HG02852 (cell line): ENCODE measurements at regions not wholly inside any gene's neighbourhood (a gene's known extent, or its start where the extent isn't known, plus 50 kb on each side); places are given as distances from the start of the nearest gene placed in this dataset.
"Not testable (repeated sequence)": the region's sequence is repeated elsewhere in the genome, so short reads cannot be mapped to it uniquely, and the experiment has no call there.

Source experiments
- ATAC-seq: cut with Tn5 transposase; IDR thresholded peaks from one replicate; pipeline ENCODE4 v1.9.1; 2021; ENCODE audit warnings: mild to moderate bottlenecking, moderate library complexity; ENCODE audit not compliant: unreplicated experiment

DNA sequence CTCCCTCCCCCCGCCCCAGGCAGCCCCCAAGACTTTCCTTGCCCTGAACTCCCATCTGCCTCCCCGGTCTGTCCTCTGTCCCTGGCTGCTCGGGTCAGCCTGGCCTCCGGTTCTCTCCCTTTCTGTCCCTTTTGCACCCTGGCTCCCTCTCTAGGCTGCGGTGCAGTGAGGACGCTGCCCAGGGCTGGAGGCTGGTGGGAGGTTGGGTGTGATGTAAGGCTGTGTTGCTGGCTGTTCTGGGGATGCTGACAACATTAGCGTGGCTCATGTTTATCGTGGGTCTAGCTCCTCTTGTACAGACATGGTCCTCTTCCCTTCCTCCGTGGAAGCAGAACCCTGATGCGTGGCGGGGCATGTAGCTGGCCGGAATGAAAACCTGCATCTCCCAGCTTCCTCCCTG is 357.5 kb downstream of the CNTNAP3B start:
- ATAC-seq = not testable (repeated sequence)

DNA sequence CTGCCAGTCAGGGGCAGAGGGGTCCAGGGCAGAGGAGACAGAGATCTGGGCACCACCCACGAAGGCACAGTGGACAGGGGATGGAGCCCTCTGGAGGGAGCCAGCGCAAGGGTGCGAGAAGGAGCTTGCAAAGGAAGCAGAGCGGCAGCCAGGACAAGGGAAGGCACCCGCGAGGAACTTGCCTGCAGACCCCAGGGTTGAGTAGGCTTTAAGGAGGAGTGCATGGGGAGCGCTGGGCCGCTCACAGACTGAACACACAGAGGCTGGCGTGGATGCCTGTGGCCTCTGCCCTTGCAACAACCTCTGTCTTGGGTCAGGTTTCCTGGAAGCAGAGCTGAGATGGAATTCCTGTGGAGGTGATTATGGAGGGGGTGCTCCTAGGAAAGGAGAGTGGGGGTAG is 374.4 kb downstream of the CNTNAP3B start:
- not testable (repeated sequence) for ATAC-seq

DNA sequence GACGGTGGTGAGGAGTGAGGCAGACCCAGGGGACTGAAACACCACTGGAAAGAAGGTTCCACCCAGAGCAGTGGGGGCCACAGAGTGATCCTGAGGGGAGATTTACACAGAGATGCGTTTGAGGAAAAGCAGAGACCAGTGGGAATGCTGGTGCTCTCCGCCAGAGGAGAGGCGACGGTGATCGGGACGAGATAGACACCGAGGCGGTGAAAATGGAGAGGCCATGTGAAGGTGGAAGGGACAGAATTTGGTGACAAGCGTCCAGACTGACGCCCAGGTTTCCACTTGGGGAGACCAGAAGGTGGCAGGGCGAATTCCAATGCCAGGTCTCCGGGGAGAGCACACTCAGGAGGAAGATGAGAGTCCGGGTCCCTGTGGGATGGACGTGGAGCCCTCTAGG is 374.8 kb downstream of the CNTNAP3B start:
- not testable (repeated sequence) for ATAC-seq

DNA sequence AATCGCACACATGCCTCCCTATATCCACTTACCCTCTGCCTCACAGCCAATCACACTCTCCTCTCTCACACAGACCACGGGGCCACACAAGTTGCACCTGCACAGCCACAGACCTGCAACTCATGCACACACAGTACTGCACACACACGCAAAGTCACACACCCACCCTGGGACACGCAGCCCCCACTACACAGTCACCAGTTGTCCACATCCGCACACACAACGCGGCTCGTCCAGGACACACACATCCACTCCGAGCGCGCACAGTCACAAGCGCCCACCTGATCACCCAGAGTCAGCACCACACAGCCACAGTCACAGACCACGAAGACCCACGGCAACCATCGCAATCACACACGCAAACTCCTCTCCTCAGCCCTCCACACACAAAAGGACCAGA is 387.3 kb downstream of the CNTNAP3B start:
- ATAC-seq = not testable (repeated sequence)

DNA sequence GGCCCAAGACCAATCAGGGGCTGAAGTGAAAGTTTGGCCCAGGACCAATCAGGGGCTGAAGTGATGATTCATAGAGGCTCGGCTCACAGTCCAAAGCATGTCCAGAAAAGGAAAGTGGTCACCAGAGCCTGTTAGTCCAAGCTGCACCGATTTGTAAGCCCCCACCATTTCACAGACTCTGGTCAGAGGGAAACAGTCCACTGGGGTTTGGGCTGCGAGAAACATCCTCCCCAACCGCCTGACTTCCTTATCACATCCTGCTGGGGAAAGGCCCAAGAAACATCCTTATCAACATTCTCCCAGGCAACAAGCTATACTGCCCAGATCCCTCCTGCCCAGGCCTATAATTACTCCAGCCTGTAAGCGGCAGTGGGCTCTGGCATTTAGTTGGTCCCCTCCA is 388.1 kb downstream of the CNTNAP3B start:
- ATAC-seq = not testable (repeated sequence)

DNA sequence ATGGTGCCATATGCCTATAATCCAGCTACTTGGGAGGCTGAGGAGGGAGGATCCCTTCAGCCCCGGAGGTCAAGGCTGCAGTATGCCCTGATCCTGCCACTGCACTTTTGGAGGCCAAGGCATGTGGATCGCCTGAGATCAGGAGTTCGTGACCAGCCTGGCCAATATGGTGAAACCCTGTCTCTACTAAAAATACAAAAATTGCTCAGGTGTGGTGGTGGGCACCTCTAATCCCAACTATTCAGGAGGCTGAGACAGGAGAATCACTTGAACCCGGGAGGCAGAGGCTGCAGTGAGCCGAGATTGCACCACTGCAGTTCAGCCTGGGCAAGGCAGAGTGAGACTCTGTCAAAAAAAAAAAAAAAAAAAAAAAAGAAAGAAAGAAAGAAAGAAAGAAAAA is 390.5 kb downstream of the CNTNAP3B start:
- not testable (repeated sequence) for ATAC-seq

DNA sequence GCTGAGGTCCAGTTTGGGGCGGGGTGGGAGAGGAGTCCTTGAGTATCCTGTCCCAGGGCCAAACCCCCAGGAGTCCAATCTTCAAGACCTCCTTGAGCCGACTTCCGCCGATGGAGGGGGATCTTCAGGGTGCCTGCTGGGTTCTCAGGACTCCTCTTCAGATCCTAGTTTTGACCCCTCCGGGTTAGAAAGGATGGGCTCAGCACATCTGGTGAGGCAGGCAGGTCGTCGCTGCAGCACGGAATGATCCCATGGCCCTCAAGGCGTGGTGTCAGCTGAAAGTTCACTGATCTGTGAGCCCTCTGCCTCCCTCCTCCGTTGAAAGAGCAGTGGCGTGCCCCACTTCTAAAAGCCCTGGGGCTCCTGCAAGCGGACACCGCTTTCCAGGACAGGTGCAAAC is 430.0 kb downstream of the CNTNAP3B start:
- ATAC-seq = not testable (repeated sequence)

DNA sequence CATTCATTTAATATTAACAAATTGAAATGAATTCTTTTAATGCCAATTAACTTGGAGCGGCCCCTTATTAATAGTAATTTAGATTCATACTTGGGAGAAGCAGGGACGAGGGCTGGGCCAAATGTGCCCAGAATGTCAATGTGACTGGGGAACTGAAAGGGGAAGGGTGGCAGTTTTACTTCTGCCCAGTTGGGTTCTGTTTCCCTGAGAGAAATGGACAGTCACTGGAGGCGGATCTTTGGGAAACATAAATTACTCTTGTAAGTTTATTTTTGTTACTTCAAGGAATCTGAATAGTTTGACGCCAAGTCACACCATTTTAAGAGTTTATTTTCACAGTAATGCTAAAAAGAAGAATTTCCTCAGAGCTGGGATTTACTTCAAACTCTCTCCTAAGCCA is 432.1 kb downstream of the CNTNAP3B start:
- not testable (repeated sequence) for ATAC-seq

DNA sequence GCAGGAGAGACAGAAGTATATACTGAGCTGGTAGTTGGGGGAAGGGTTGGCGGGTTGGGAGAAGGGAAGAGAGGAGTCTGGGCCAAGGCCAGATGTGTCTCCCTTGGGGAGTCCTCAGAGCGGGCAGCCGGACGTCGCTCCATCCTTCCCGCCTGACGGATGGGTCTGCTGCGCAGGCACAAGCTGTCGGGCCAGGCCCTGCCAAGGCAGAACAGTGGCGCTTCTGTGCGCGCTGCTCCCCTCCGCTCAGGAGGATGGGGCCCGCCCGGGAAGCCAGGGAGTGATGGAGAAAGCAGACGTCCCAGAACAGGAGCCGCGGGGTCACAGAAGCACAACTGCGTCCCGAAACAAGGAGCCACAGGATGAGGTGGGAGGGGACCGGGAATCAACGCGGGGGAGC is 449.9 kb downstream of the CNTNAP3B start:
- not testable (repeated sequence) for ATAC-seq

DNA sequence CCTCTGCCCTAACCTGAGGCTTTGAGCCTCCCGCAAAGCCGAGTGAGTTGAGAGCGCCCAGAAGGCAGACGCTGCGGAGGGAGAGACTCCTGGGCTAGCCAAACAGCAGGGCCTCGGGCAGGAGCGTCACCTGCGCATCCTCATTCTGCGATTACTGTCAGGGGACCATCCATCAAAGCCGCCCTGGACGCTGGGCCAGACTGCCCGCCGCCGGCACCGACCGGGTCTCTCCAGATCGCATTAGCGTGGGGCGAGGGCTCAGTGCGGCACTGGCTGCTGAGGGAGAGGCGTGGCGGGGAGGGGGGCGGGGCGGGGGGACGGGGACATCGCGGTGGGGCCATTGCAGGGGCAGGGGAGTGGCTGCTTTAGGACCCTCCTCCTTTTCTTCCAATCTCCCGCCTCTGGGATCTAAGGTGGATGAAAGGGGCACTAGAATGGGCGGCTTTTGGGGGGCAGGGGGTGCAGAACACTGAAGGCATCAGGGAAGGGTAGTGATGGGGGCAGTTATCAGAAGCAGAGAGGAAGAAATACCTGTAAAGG is 465.7 kb downstream of the CNTNAP3B start:
- not testable (repeated sequence) for ATAC-seq

DNA sequence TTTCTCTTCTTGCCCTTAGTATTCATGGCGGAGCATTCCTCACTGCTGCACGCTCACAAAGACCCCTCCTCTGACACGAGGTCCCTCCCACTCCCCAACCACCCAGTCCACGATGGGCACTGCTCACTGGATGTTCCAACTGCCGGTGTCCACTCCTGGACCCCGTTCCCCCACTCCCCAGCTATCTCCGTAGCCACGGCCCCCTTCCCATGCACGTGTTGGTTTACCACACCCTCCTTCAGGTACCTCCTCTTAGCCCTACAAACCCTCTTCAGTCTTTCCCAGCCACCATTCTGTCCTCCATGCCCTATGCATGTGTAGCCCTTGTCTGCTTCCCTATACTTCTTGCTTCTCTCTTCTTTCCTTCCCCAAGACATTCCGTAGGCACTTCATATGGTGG is 469.6 kb upstream of the ZNG1F start:
- ATAC-seq = not testable (repeated sequence)

DNA sequence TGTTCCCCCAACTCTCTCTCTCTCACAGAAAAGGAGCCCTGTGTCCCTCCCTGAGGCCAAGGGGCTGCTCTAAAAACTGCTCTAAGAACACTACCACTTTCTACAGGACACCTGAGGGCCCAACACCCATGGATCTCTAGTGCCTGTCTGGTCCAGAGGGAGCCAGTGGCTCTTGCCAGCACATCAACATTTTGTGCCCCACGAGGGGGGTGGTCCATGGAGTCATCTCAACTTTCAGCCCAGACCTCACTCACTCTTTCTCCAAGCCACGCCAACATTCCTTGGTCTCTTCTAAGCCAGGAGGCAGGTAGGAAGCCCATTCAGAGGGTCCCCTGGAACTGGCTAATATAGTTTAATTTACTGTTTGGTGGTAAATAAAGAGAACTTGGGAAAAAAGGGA is 469.0 kb upstream of the ZNG1F start:
- ATAC-seq = not testable (repeated sequence)

DNA sequence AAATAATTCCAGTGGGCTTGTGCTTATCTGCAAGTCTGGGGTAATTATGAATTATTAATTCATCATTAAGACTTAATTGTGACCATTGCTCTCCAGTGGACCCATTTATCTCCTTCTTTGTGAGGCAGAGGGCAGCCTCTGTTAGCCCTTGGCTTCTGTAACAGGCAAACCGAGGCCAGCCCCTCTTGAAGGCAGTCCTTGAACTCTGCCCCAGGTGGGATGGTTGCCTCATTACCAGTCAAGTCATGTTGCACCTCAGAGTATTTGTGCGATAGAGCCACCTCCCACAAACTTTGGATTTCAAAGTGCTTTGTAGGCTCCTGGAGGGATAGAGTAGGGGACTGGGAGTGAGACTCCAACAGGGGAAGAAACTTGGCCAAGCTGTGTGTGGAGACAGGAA is 468.0 kb upstream of the ZNG1F start:
- ATAC-seq = not testable (repeated sequence)

DNA sequence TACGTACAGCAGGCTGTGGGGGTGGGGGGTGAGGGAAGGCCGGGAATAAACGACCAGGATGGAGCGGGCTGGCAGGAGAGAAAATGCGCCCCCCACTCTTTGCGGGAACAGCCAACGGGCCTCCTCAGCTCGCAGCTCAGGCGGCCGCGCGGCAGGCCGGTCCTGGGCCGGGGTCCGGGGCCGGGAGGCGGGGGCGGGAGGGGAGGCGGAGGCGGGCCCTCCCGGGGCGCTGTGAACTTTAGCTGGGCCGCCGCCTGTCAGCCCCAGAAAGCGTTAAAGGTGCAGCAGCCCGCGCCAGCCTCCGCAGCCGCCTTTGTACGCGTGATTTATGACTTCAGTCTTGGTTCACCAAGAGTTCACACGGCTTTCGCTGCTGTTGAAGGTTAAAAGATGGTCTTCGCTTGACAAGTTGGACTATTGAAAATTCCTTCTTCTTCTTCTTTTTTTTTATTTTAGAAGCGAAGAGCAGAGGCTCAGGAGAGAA is 466.0 kb upstream of the ZNG1F start:
- not testable (repeated sequence) for ATAC-seq

DNA sequence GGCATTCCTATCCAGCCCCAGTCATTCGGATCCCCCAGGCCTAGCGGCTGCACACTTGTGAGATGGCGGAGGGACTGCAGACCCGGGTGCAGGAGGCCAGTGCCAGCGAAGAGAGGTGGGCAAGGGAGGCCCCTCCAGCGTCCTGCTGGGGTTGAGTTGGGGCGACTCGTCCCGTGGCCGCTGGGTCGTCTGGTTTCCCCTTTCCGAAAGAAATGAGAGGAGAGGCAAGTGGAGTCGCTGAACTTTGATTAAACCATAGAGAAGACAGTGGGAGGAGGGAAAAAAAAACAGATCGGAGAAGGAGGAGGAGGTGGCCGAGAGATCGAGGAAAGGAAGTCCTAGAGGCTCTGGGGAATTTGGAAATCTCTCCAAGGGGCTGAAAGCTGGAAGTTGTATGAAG is 465.2 kb upstream of the ZNG1F start:
- not testable (repeated sequence) for ATAC-seq

DNA sequence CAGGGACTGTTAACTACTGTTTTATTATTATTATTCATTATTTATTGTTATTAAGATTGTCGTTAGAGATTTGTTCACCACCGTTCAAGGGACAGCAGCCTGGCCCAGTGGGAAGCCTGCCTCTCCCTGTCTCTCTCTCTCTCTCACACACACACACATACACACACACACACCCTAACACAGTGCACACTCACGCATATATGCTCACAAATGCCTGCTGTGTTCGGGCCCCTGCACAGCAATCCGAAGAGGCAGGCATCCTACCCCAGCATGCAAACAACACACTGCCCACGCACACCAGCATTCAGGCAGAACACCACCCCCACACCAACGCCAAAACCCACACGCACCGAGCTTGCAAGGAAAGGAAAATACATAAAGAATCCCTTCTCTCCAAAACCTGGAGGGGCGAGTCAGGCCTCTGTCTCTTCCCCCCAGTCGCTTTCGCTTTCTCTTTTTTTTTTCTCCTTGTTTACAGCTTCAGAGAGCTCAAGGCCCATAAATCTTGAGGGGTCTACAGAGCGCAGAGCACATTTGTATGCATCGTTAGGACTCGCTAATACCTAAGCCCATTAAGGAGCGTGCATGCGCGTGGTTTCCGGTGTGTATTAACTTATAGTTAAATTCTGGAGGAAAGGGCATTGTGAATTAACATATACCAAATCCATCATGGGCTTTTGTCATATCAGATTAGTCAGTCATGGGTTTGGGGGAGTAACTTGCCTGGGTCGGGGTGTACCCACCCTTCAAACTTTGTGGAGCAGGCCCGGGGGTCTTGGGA is 464.6 kb upstream of the ZNG1F start:
- not testable (repeated sequence) for ATAC-seq

DNA sequence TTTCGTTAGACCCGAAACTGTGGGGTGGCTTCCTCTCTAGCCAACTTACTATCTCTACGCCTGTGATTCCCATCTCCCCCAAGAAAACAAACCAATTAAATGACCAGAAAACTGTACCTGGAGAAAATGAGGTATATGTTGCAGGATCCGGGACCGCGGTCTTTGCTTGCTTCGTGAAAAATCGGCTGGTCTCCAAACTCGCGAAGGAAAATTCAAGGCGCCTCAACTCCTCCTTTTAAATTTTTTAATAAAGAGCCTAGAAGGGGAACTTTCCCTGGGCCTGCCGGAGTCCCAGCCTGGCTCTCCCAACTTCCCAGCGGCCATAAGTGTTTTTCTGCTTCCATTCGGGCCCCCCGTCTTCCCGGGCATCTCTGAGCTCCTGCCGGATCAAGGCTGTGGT is 463.7 kb upstream of the ZNG1F start:
- not testable (repeated sequence) for ATAC-seq

DNA sequence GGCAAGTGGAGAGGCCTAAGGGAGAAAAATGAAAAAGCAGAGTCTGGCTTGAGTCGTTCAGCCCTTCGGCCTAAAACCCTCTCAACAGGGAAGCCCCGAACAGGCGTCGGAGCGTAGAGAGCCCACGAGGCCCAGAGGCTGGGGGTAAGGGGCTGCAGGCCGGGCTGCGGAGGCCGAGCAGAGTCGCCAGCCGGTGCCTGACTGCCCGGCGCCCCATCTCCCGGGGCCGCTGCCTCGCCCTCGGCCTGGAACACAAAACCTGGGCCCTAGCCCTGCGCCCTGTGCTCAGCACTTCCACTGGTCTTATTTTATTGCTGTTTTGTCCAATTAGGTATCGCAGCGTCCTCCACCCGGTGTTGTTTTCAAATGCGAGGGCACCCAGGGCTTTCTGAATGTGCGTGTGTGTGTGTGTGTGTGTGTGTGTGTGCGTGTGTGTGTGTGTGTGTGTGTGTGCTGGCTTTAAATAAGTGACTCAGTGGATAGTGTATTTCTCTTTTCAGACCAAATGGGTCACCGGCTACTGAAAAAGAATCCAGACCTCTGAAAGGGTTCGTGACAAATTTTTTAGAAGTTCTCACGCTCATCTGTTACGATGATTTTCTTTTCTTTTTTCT is 463.1 kb upstream of the ZNG1F start:
- not testable (repeated sequence) for ATAC-seq

DNA sequence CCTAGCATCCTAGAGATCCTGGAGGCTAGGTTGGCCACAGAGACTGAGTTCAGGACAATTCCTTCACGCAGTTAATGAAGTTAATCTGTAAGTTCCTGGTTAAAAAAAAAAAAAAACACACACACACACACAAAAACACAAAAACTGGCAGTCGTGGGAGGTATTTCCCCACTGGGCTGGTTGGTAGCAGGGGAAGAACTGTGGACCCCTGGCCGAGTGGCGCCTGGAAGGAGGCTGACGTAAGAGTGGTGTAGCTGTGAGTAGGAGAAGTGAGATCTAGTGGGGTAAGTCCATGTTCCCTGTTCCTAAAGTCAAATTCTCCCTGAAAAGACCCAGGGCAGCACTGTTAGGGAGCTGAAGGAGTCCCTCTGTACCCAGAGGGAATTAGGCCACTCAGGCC is 461.0 kb upstream of the ZNG1F start:
- ATAC-seq = not testable (repeated sequence)

DNA sequence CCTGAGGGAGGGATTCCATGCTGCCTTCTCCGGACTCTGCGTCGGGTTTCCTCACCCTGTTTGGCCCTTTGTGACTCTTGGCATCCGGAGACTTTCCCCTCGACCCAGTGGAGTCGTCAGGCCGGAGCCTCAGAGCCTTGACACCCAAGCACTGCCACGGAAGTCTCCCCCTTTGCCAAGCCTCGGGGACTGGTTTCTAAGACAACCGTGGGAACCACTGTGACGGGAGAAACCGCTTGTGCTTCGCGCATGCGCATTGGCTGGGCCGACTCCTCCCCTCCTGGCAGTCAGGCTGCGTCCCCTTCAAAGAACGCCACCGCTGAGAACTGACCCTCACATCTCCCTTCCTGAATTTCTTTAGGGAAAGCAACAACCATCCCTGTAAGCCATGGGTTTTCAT is 459.4 kb upstream of the ZNG1F start:
- not testable (repeated sequence) for ATAC-seq

DNA sequence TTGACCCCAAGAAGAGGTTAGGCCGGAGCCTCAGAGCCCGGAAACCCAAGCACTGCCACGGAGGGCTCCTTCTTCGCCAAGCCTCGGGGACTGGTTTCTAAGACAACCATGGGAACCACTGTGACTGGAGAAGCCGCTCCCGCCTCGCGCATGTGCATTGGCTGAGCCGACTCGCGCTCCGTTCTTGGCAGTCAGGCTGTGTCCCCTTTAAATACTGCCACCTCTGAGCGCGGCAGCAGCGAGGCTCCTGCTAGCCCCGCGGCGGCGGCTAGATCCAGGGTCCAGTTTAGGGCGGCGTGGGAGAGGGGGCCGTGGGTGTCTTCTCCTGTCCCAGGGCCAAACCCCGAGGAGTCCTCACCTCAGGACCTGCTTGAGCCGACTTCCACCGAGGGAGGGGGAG is 457.1 kb upstream of the ZNG1F start:
- not testable (repeated sequence) for ATAC-seq
